ENCODE measurements at regions not wholly inside any gene's neighbourhood (a gene's known extent, or its start where the extent isn't known, plus 50 kb on each side); places are given as distances from the start of the nearest gene placed in this dataset.

GRCh38 chr15:93384886-93385285, 295.9 kb upstream of the RGMA start:
- no peak for DNase-seq (ENCODE audit: low read depth in 1 of 2, low spot score in 2 of 2)
- no peaks in the 10 kb centered on the region for H3K9me3 ChIP-seq (replicated peaks)
- H3K4me3 ChIP-seq: no peak overlapping the region
- H3K36me3 ChIP-seq: no peaks in the 10 kb centered on the region
- no peaks in the 10 kb centered on the region for H3K27me3 ChIP-seq (replicated peaks)
- H3K27ac ChIP-seq: no peak overlapping the region
- H3K4me1 ChIP-seq (replicated peaks): no peaks in the 10 kb centered on the region

GRCh38 chr15:93382200-93382820, 293.3 kb upstream of the RGMA start:
- Histone ChIP-seq H3K9me3 (replicated peaks) (no peaks in the 10 kb centered on the region), H3K27me3 (replicated peaks) (no peaks in the 10 kb centered on the region), H3K36me3 (no peaks in the 10 kb centered on the region), H3K4me3 (no peak overlapping the region), H3K4me1 (replicated peaks) (no peaks in the 10 kb centered on the region), H3K27ac (no peak overlapping the region)
- DNase-seq (ENCODE audit: low read depth in 1 of 2, low spot score in 2 of 2): no peak

- H3K36me3 ChIP-seq: no peaks in the 10 kb centered on the region
- H3K27ac ChIP-seq: no peak overlapping the region
- H3K4me1 ChIP-seq (replicated peaks): no peaks in the 10 kb centered on the region
- no peak for DNase-seq (ENCODE audit: low read depth in 1 of 2, low spot score in 2 of 2)
- H3K4me3 ChIP-seq: no peak overlapping the region
- H3K9me3 ChIP-seq (replicated peaks): no peaks in the 10 kb centered on the region
- H3K27me3 ChIP-seq (replicated peaks): no peaks in the 10 kb centered on the region
Observed at GRCh38 chr15:93378558-93378957, 289.5 kb upstream of the RGMA start.

- DNase-seq (ENCODE audit: low read depth in 1 of 2, low spot score in 2 of 2): no peak
- no peaks in the 10 kb centered on the region for H3K9me3 ChIP-seq (replicated peaks)
- H3K4me3 ChIP-seq: no peak overlapping the region
- H3K27me3 ChIP-seq (replicated peaks): no peaks in the 10 kb centered on the region
- no peaks in the 10 kb centered on the region for H3K4me1 ChIP-seq (replicated peaks)
- H3K27ac ChIP-seq: no peak overlapping the region
- no peaks in the 10 kb centered on the region for H3K36me3 ChIP-seq
Observed at GRCh38 chr15:93372865-93373223, 283.8 kb upstream of the RGMA start.

GRCh38 chr15:93372208-93372864, 283.3 kb upstream of the RGMA start:
- Histone ChIP-seq H3K27ac (no peak overlapping the region), H3K4me1 (replicated peaks) (no peaks in the 10 kb centered on the region), H3K36me3 (no peaks in the 10 kb centered on the region), H3K9me3 (replicated peaks) (no peaks in the 10 kb centered on the region), H3K4me3 (no peak overlapping the region), H3K27me3 (replicated peaks) (no peaks in the 10 kb centered on the region)
- no peak for DNase-seq (ENCODE audit: low read depth in 1 of 2, low spot score in 2 of 2)

GRCh38 chr15:93366387-93367100, 277.5 kb upstream of the RGMA start:
- Histone ChIP-seq H3K4me3 (no peak overlapping the region), H3K27ac (no peak overlapping the region), H3K4me1 (replicated peaks) (no peaks in the 10 kb centered on the region), H3K27me3 (replicated peaks) (no peaks in the 10 kb centered on the region), H3K36me3 (no peaks in the 10 kb centered on the region), H3K9me3 (replicated peaks) (no peaks in the 10 kb centered on the region)
- DNase-seq (ENCODE audit: low read depth in 1 of 2, low spot score in 2 of 2): no peak

GRCh38 chr15:93362821-93363220, 273.8 kb upstream of the RGMA start:
- no peaks in the 10 kb centered on the region for H3K27me3 ChIP-seq (replicated peaks)
- H3K36me3 ChIP-seq: no peaks in the 10 kb centered on the region
- DNase-seq (ENCODE audit: low read depth in 1 of 2, low spot score in 2 of 2): no peak
- H3K27ac ChIP-seq: no peak overlapping the region
- H3K4me1 ChIP-seq (replicated peaks): peaks cover 25% of the 10 kb centered on the region
- H3K9me3 ChIP-seq (replicated peaks): no peaks in the 10 kb centered on the region
- H3K4me3 ChIP-seq: no peak overlapping the region

- H3K27ac ChIP-seq: no peak overlapping the region
- H3K4me1 ChIP-seq (replicated peaks): peaks cover 31% of the 10 kb centered on the region
- no peaks in the 10 kb centered on the region for H3K27me3 ChIP-seq (replicated peaks)
- H3K36me3 ChIP-seq: no peaks in the 10 kb centered on the region
- no peak overlapping the region for H3K4me3 ChIP-seq
- no peak for DNase-seq (ENCODE audit: low read depth in 1 of 2, low spot score in 2 of 2)
- H3K9me3 ChIP-seq (replicated peaks): no peaks in the 10 kb centered on the region
Observed at GRCh38 chr15:93362203-93362602, 273.2 kb upstream of the RGMA start.

GRCh38 chr15:93361703-93362102, 272.7 kb upstream of the RGMA start:
- H3K9me3 ChIP-seq (replicated peaks): no peaks in the 10 kb centered on the region
- H3K4me1 ChIP-seq (replicated peaks): peaks cover 31% of the 10 kb centered on the region
- no peak overlapping the region for H3K4me3 ChIP-seq
- no peak for DNase-seq (ENCODE audit: low read depth in 1 of 2, low spot score in 2 of 2)
- no peak overlapping the region for H3K27ac ChIP-seq
- H3K36me3 ChIP-seq: no peaks in the 10 kb centered on the region
- H3K27me3 ChIP-seq (replicated peaks): no peaks in the 10 kb centered on the region

GRCh38 chr15:93360976-93361375, 272.0 kb upstream of the RGMA start:
- H3K4me1 ChIP-seq (replicated peaks): peaks cover 31% of the 10 kb centered on the region
- no peaks in the 10 kb centered on the region for H3K9me3 ChIP-seq (replicated peaks)
- no peak overlapping the region for H3K27ac ChIP-seq
- no peaks in the 10 kb centered on the region for H3K27me3 ChIP-seq (replicated peaks)
- no peak for DNase-seq (ENCODE audit: low read depth in 1 of 2, low spot score in 2 of 2)
- H3K4me3 ChIP-seq: no peak overlapping the region
- H3K36me3 ChIP-seq: no peaks in the 10 kb centered on the region

GRCh38 chr15:93360318-93360717, 271.3 kb upstream of the RGMA start:
- Histone ChIP-seq H3K9me3 (replicated peaks) (no peaks in the 10 kb centered on the region), H3K27me3 (replicated peaks) (no peaks in the 10 kb centered on the region), H3K4me1 (replicated peaks) (peaks cover 31% of the 10 kb centered on the region), H3K36me3 (no peaks in the 10 kb centered on the region), H3K4me3 (no peak overlapping the region), H3K27ac (peak overlapping the region; percentile 23; the same call in 1 of the 2 replicates)
- no peak for DNase-seq (ENCODE audit: low read depth in 1 of 2, low spot score in 2 of 2)

GRCh38 chr15:93359425-93360131, 270.6 kb upstream of the RGMA start:
- Histone ChIP-seq H3K9me3 (replicated peaks) (no peaks in the 10 kb centered on the region; the same call in 1 of the 2 replicates), H3K4me3 (no peak overlapping the region), H3K36me3 (no peaks in the 10 kb centered on the region), H3K27ac (peak overlapping the region; percentile 81), H3K4me1 (replicated peaks) (peaks cover 31% of the 10 kb centered on the region), H3K27me3 (replicated peaks) (no peaks in the 10 kb centered on the region)
- DNase-seq (ENCODE audit: low read depth in 1 of 2, low spot score in 2 of 2): peak; percentile 55 to 72

GRCh38 chr15:93359060-93359408, 270.0 kb upstream of the RGMA start:
- DNase-seq (ENCODE audit: low read depth in 1 of 2, low spot score in 2 of 2): no peak
- Histone ChIP-seq H3K4me1 (replicated peaks) (peaks cover 31% of the 10 kb centered on the region), H3K4me3 (no peak overlapping the region), H3K36me3 (no peaks in the 10 kb centered on the region), H3K27me3 (replicated peaks) (no peaks in the 10 kb centered on the region), H3K27ac (peak overlapping the region; percentile 81), H3K9me3 (replicated peaks) (no peaks in the 10 kb centered on the region; the same call in 1 of the 2 replicates)

Measured in SJSA1 (cell line).